Left kidney (tissue), 1 donor: ENCODE measurements at regions not wholly inside any gene's neighbourhood (a gene's known extent, or its start where the extent isn't known, plus 50 kb on each side); places are given as distances from the start of the nearest gene placed in this dataset.
A peak's percentile ranks its signal among the peaks of the same experiment; 100 is the strongest.

Experiments
- DNase-seq: peaks from one replicate; pipeline ENCODE4 v3.0.0-alpha.2; 2013

DNA sequence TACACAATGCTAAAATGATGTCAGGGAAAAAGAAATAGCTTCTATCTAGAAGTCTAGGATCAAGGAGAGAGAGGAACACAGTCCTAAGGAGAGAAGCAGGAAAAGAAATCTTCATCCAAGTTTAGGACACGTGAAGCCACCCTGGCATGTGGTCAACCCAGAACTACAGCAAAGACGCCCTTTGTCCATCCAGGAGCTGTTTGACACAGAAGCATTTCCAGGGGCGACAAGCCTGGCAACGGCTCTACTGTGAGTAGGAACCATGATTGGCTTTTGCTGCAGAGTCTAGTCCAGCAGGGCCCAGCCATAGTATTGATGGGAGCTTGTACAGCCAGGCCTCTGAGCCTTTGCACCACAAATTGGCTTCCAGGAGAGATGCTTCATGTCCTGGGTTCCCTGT, 185.4 kb upstream of the RPL38 start:
- DNase-seq: no peak

DNA sequence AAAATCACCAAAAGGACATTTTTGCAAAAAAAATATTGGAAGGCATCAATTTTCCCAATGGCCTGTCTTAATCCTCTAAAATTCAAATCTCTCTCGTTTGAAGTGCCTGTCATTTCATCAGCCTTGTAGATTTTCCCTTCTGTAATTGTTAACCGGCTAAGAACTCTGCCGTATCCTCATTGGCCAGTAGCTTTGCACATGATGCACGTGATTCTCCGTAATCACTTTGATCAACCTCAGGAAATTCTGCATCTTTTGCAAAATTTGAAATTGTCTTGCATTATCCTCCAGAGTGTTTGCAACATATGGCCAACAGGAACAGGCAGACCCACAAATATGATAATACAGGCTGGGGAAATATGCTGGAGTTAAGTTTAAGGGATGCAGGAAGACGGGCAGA, 184.2 kb upstream of the RPL38 start:
- DNase-seq: no peak

DNA sequence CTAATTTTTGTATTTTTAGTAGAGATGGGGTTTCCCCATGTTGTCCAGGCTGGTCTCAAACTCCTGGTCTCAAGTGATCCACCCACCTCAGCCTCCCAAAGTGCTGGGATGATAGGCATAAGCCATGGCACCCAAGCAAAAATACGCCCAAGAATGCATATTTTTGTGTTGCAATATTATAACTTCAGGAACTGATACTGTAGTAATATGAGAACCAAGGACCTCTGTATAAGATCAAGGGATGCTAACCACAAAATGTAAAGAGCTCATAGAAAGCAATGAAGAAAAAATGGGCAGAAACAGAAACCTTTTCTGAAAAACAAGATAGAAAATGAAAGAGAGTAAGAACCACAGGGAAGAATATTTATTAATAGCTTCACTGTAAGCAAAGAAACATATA, 183.6 kb upstream of the RPL38 start:
- DNase-seq: no peak

DNA sequence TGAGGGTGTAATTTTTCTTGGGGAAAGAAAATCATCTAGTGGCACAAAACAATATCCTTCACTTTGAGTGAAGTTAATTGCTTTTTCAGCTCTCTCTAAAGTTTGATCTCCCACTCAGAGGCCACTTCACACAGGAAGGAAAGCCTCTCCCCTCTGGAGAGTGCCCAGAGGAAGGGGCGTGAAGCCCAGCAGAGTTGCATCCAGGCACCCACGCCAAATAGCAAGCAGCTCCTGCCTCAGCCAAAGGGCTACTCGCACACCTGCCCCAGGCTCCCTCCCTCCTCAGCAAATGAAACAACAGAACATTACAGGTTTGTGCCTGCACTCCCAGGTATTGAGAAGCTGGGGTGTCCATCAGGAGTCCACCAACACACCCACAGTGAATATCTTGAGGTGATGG, 183.0 kb upstream of the RPL38 start:
- no peak for DNase-seq

DNA sequence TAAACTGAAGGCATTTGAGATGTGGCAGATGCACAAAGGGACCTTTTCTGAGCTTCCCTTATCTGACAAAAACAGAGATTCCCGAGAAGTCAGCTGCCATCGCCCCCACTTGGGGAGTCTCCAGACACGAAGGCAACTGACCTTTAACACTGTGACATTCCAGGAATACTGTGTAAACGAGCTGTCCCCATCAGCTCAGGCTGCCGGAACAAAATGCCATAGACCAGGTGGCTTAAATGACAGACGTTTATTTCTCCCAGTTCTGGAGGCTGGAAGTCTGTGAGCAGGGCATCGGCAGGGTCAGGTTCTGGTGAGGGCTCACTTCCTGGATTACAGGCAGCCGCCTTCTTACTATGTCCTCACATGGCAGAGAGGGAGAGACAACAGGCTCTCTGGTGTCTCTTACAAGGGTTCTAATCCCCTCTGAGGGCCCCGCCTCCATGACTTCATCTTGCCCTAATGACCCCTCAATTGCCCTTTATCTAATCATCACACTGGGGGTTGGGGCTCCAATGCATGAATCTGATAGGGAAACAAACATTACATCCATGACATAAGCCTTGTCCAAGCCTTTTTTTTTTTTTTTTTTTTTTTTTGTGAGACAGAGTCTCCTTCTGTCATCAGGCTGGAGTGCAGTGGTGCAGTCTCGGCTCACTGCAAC, 178.5 kb upstream of the RPL38 start:
- no peak for DNase-seq

DNA sequence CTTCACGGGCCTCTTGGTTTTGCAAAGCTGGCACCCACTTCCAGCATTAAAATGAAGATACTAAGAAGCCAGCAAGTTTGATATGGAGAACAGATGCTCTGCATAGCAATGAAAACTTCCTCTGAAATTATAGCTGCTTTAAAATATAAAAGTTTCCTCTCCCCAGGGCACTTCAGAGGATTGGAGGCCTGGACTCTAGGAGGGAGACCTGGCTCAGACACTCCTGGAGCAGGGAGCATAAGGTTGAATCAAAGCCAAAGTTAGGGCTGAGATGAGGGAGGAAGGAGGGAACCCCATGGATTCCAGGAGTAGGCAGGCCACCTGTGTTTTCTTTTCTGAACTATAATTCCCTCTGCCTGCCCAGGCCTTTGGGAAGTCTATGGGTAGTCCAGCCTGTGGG, 176.0 kb upstream of the RPL38 start:
- DNase-seq: no peak

DNA sequence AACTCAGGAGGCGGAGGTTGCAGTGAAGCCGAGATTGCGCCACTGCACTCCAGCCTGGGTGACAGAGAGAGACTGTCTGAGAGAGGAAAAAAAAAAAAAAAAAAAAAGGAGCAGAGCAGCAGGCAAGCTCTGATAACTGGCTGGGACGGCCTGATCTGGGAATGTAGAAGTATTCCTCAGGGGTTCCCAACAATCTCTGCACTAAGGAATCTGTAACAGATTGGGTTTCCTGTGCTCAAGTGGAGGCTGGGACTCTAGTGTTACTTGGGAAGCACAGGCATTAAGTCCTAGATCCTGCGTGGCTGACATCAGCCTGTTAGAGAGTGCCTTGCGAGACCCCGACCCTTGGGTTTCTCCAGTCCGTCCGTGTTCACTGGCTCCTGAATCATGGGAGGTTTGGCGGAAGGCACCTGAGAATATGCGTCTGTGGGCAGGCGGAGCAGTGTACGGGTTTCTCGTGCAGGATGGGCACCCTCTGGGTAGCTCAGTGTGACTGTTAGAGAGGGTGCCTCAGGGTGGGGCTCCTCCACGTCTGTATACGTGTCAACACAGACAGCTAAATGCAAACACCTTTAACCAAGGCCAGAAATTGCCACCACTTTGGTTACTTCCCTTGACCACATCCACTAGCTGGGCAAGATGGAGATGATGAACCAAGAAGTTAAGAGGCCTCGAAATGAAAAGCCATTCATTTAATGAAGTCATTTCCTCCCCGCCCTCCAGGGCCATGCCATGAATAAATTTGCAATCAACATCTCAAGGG, 174.9 kb upstream of the RPL38 start:
- no peak for DNase-seq

DNA sequence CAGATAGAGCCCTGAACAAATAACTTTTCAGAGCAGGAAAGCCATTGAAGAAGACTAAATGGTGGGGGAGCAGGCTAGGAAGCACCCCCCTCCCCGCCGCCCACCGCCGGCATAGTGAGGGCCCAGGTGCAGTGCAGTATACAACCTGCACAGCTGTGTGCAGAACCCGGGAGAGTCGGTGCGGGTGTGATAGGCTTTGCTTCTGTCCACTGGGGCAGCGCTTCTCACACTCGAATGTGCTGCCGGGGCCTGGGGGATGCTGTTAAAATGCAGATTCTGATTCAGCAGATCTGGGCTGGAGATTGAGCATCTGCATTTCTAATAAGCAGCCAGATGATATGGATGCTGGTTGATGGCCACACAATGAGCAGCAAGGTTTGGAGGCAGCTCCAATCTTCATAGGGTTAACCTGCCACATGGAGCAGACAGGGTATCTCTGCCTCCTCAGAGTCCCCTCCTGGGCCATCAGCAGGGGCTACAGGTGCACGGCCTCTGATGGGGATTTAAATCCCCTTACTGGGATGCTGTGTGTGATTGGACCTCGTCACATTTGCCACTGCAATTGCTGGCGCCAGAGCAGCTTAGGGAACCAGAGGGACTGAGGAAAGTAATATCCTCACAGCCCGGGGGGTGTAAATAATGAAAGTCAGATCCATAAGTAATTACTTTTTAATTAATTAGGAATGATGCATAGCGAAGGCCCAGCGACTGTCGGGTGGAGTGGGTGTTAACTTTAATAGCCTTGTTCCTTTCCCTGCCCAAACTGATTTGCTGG, 172.0 kb upstream of the RPL38 start:
- DNase-seq: no peak

DNA sequence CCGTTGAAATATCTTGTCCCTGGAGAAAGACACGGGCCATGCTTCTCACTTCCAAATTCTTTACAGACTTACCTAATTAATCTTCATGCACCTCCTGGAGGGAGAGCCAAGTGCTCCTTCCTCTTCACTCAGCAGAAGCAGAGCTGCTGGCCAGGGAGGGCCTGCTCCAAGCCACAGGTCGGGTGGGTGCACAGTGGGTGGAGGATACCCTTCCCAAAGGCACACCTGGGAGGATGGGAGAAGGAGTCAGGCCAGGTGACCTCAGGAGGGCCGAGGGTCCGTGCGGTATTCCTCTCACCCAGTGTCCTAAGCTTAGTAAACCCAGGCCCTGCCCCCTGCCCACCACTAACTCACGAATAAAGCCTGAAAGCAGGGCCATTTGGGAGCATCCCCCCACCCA, 171.3 kb upstream of the RPL38 start:
- DNase-seq: no peak

DNA sequence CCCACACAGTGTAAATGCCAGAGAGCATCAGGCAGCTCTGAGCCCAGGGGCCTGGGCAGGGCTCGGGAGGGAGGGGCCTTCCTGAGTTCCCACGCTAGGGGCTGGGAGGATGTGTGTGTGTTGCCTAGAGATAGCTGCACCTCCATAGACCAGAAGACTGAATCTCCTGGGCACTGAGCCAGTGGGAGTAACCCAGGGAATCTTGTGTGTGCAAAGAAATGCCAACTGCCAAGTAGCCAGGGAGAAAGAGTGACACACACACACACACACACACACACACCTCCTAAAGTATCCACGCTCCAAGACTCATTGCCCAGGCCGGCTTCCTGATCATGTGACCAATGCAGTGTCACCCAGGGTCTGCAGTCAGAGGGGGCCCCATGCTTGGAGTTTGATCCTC, 166.2 kb upstream of the RPL38 start:
- DNase-seq: peak; percentile 73

DNA sequence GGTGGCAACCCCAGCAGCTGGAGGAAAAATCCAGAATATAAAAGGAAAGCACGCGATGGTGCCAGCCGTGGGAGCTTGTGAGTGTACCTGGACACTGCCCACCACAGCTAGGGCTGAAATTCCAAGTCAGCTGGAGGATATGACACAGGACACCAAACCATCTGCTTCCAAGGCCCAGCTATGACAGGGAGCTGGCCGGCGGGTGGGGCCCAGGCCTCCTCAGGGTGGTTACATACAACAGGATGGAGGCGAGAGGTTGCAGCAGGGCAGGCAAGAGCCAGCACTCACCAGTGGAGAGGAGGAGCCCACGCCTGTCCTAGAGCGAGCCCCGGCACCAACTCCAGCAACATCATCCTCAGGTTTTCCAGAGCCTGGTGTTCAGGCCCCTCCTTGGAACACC, 163.2 kb upstream of the RPL38 start:
- no peak for DNase-seq

DNA sequence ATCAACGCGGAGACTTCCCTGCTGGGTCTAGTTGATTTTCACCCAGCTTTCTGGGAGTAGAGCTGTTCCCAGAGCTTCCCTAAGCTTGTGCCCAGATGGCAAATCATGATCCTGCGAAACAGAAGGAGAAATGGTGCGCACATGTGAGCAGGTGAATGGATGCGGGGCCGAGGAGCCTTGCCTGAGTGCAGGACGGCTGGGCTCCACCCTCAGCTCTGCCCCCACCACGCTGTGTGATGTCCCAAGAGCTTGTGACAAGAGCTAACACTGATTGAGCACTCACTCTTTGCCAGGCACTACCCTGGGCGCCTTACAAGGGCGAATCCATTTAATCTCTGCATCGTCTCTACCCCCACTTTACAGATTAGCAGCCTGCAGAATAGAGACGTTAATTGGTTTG, 162.7 kb upstream of the RPL38 start:
- DNase-seq: no peak

DNA sequence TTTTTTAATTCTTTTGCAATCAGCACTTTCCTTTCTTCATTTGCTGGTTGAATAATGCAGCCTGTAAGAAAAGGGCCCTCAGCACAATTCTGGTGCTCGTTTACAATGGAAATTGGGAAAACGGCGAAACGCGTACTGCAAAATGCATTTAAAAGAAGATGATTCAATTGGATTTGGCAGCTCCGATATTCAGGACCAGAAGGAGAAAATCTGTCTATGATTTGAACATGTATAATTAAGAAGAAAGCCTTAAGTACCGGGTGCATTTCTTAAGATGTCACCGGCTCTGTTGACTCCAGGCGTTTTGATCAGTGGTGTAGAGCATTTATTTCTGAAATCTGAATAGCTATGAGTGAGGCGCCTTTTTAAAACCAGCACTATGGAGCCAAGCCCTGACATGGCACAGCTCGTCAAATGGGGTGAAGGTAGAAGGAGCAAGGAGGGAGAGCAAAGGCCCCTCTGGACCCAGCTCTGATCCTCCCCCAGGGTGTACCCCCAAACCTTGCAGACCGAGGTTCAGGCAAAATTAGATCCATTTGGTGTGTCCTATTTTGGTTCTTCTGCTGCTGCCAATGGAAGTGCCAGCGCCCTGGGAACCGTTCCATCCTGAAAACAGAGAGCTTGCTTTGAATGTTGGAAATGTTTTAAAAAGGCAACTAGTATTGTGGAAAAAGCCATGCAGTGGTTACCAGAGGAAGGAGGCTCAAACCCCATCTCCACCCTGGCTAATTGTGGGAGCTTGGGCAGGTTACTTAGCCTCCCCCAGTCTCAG, 161.4 kb upstream of the RPL38 start:
- DNase-seq: no peak

DNA sequence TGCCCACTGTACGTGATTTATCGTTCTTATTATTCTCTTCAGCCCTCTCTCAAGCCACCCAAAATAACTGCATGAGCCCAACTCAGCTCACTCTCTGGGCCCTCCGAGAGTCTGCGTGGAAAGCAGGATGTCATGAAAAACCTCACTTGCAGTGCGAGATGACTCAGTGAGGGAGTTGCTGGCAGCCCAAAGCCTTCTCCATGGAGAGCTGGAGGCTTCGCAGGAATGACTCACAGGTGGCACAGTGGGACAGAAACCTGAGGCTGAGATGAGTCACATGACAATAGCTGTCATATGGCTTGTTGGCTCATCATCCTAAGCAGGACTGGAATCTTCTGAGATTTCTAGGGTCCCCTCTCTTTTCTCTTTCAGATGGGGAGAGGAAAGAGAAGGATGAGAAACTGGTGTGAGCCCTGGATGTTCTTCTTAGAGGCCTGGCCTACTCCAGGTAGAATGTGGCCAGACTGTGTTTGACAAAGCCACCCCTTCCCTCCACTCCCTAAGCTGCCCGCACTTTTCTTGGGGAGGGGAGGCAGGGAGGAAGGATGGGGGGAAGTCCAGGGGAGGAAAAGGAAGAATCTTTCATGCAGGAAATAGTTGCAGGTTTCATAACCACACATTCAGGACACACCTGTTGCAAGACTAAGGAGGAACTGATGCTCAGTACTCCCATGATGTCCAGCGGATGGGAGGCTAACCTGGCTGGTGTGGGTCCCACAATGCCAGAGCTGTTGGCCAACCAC, 160.6 kb upstream of the RPL38 start:
- no peak for DNase-seq

DNA sequence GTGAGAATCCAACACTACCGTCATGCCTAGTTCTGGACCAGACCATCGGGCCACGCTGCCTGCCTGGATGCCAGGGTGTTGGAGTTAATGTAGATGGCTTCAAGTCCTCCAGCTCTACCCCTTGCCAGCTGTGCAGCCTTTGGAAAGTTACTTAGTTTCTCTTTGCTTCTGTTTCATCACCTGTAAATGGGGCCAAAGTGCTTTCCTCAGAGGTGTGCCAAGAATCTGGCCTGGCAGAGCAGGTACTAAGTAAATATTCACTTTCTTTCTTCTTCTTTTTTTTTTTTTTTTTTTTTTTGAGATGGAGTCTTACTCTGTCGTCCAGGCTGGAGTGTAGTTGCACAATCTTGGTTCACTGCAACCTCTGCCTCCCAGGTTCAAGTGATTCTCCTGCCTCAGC, 159.5 kb upstream of the RPL38 start:
- no peak for DNase-seq

DNA sequence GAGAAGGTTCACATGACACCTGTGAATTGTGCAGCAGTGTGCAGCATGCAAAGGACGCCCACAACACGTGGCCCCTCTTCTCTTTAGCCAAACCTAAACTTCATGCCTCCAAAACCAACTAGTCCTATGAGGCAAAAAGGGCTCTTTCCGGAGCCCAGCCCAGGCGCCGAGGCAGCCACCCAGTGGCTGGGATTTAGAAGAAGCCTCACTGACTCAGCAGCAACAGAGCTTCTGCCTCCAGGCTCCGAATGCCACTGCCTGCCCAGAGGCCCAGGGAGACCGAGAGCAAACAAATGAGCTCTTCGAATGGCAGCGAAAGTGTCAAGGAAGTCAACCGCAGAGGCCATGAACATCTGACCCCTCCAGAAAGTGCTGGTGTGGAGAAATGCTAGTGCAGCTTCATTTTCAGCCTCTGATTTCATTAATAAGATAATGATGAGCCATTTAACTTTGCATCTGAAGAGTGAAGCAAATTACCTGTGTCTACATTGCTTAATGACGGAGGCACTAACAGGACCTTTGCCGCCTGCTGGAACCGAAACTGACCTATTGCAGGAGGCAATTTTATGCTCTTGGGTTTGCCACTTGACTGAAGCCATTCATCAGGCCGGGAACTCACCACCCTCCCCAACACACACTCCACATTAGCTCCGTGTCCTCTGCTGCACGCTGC, 157.7 kb upstream of the RPL38 start:
- no peak for DNase-seq

DNA sequence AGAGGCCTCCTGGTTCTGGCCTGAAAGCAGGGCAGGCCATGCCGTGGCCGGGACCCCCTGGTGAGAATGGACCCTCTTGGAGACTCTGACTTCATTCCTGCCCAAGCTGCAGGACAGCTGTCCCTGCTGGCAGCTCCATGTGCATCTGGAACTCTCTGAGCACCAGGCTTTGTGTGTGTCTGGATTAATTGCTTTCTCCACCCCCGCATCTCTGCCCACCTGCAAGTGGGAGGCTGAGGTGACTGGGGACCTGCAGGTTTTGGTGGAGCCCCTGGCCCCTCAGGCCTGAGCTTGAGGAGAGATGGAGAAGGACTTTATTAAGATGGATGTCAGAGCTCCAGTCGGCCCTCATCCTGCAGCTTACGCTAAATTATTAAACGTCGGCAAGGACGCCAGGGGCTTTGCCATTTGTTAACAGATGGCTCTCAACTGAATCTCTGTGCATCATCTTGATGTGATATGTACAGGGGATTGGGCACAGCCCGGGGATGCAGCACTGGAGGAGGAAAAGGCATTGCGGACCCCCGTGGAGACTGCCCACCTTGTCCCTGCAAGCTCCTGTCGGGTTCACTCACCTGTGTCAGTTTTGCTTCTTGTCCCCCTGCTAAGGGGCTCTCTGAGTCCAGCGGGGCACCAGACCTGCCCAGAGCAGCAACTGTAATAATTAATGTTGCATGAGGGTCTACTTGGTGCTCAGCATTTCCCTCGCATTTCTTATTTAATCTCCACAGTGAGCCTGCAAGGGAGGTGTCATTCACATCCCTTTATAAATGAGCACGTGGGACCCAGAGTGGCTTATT, 154.1 kb upstream of the RPL38 start:
- DNase-seq: no peak

DNA sequence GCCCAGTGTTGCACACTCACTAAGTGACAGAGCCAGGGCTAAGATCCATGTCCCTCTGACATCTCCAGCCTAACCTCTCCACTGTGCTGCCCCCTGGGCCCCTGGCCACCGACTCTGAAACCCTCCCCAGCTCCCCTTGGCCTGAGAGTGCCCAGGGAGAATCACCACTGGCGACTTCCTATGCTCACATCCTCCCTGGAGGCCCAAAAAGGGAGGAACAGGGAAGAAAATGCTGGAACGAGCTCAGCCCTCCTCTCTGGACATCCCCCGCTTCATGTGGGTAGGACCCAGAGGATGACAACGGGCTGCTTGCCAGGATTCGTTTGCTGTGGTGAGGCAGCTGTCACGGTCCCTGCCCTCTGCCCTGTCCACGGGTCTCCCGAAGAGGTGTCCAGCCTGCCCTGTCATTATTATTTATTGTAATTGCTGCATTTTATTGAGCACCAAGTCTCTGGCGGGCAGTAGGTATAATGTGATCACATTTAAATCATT, 153.5 kb upstream of the RPL38 start:
- DNase-seq: no peak

DNA sequence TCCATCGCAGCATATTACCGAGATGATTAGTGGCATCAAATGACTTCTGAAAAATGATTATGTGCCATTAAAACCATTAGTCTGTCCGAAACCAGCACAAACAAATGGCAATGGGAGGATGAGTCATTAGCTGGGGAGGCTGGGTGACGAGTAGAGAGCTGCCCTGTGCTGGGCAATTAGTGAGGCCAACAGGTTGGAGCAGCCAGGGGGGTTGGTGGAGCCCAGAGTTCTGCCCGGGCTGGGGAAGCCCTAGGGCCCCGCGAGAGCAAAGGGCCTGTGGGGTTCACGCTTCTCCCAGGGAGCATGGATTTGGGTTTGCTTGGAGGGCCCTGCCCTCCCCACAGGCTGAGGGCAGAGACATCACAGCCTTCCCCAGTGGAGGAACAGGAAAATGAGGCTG, 152.1 kb upstream of the RPL38 start:
- DNase-seq: no peak
